ENCODE measurements at regions not wholly inside any gene's neighbourhood (a gene's known extent, or its start where the extent isn't known, plus 50 kb on each side); places are given as distances from the start of the nearest gene placed in this dataset.

- no peak for TF ChIP-seq MAX (IDR thresholded peaks at IDR 0.05; ENCODE audit: low read depth, low read length)
- no peak for TF ChIP-seq POLR2A (IDR thresholded peaks at IDR 0.05; ENCODE audit: extremely low read depth, insufficient read length)
- no peak for TF ChIP-seq CTCF (IDR thresholded peaks at IDR 0.05; ENCODE audit: low read depth, low read length)
- TF ChIP-seq MYC (IDR thresholded peaks at IDR 0.05; ENCODE audit: low read depth, low read length), result no peak
- DNase-seq (ENCODE audit: low read depth), result peak; percentile 51
- no peak overlapping the region for H3K4me3 ChIP-seq (ENCODE audit: low read depth, low read length)
Measured at GRCh38 chr3:72095521-72095920, 310.6 kb upstream of the PROK2 start.

- no peak overlapping the region for H3K4me3 ChIP-seq (ENCODE audit: low read depth, low read length)
- TF ChIP-seq MAX (IDR thresholded peaks at IDR 0.05; ENCODE audit: low read depth, low read length) (no peak), POLR2A (IDR thresholded peaks at IDR 0.05; ENCODE audit: extremely low read depth, insufficient read length) (no peak), MYC (IDR thresholded peaks at IDR 0.05; ENCODE audit: low read depth, low read length) (no peak), CTCF (IDR thresholded peaks at IDR 0.05; ENCODE audit: low read depth, low read length) (no peak)
- DNase-seq (ENCODE audit: low read depth), result no peak
Measured at GRCh38 chr3:72093992-72094334, 309.0 kb upstream of the PROK2 start.

GRCh38 chr3:72093270-72093991, 308.5 kb upstream of the PROK2 start:
- H3K4me3 ChIP-seq (ENCODE audit: low read depth, low read length), result no peak overlapping the region
- DNase-seq (ENCODE audit: low read depth), result no peak

GRCh38 chr3:72092778-72093177, 307.8 kb upstream of the PROK2 start:
- no peak for TF ChIP-seq POLR2A (IDR thresholded peaks at IDR 0.05; ENCODE audit: extremely low read depth, insufficient read length)
- no peak for TF ChIP-seq CTCF (IDR thresholded peaks at IDR 0.05; ENCODE audit: low read depth, low read length)
- no peak for TF ChIP-seq MYC (IDR thresholded peaks at IDR 0.05; ENCODE audit: low read depth, low read length)
- TF ChIP-seq MAX (IDR thresholded peaks at IDR 0.05; ENCODE audit: low read depth, low read length), result no peak
- no peak overlapping the region for H3K4me3 ChIP-seq (ENCODE audit: low read depth, low read length)
- no peak for DNase-seq (ENCODE audit: low read depth)

More at GRCh38 chr3:72093270-72093991, 308.5 kb upstream of the PROK2 start:
- TF ChIP-seq MYC (IDR thresholded peaks at IDR 0.05; ENCODE audit: low read depth, low read length), result no peak
- no peak for TF ChIP-seq MAX (IDR thresholded peaks at IDR 0.05; ENCODE audit: low read depth, low read length)
- TF ChIP-seq POLR2A (IDR thresholded peaks at IDR 0.05; ENCODE audit: extremely low read depth, insufficient read length), result no peak
- no peak for TF ChIP-seq CTCF (IDR thresholded peaks at IDR 0.05; ENCODE audit: low read depth, low read length)

GRCh38 chr3:72088486-72089025, 303.6 kb upstream of the PROK2 start:
- TF ChIP-seq MYC (IDR thresholded peaks at IDR 0.05; ENCODE audit: low read depth, low read length) (no peak), POLR2A (IDR thresholded peaks at IDR 0.05; ENCODE audit: extremely low read depth, insufficient read length) (no peak), MAX (IDR thresholded peaks at IDR 0.05; ENCODE audit: low read depth, low read length) (no peak), CTCF (IDR thresholded peaks at IDR 0.05; ENCODE audit: low read depth, low read length) (no peak)
- H3K4me3 ChIP-seq (ENCODE audit: low read depth, low read length), result no peak overlapping the region
- DNase-seq (ENCODE audit: low read depth), result no peak
